Esophagus muscularis mucosa (tissue), 4 donors: ENCODE measurements at regions not wholly inside any gene's neighbourhood (a gene's known extent, or its start where the extent isn't known, plus 50 kb on each side); places are given as distances from the start of the nearest gene placed in this dataset.

ENCODE experiments used
- DNase-seq: peaks from one replicate; pipeline ENCODE4 v3.0.0-alpha.2; 2017; ENCODE audit errors: extremely low spot score
- H3K27ac ChIP-seq, 4 donors: fragments of 200-600 bp; sonication (generic); replicated peaks in 1 of 4; 1 replicate in 3 of 4; 2 replicates in 1 of 4; pipeline ENCODE4 v1.5.1; 2016 to 2019; ENCODE audit warnings: mild to moderate bottlenecking in 1 of 4
- H3K27me3 ChIP-seq, 4 donors: fragments of 200-600 bp; sonication (generic); one replicate each; pipeline versions ENCODE4 v1.5.1 to v1.6.0; 2016 to 2019
- H3K36me3 ChIP-seq, 4 donors: fragments of 200-600 bp; sonication (generic); one replicate each; pipeline ENCODE4 v1.5.1; 2016 to 2019
- H3K4me1 ChIP-seq, 4 donors: fragments of 200-600 bp; sonication (generic); one replicate each; pipeline ENCODE4 v1.5.1; 2016 to 2019
- H3K4me3 ChIP-seq, 4 donors: fragments of 200-600 bp; sonication (generic); 1 replicate in 2 of 4; 2 replicates in 2 of 4; pipeline ENCODE4 v1.5.1; 2016 to 2019; ENCODE audit warnings: mild to moderate bottlenecking in 4 of 4, moderate library complexity in 1 of 4
- H3K9me3 ChIP-seq, 4 donors: fragments of 200-600 bp; sonication (generic); 1 replicate in 3 of 4; 2 replicates in 1 of 4; pipeline ENCODE4 v1.5.1; 2016 to 2019
- CTCF ChIP-seq, 3 experiments: fragments of 200-600 bp in 2 of 3; fragments of 450-650 bp in 1 of 3; sonication (generic) in 2 of 3; IDR thresholded peaks; one replicate each; pipeline ENCODE4 v1.5.1; 2017 to 2019; ENCODE audit warnings: antibody characterized with exemption in 3 of 3, mild to moderate bottlenecking in 2 of 3, moderate library complexity in 1 of 3
- EP300 ChIP-seq: sonication (generic); formaldehyde crosslinking; IDR thresholded peaks from one replicate; pipeline ENCODE4 v1.6.1; 2017; ENCODE audit warnings: antibody characterized with exemption
- POLR2A ChIP-seq: fragments of 450-650 bp; IDR thresholded peaks from one replicate; pipeline ENCODE4 v1.6.1; 2017; ENCODE audit warnings: antibody characterized with exemption, moderate library complexity, mild to moderate bottlenecking, low read depth
- POLR2AphosphoS5 ChIP-seq, 2 donors: sonication (generic); formaldehyde crosslinking; IDR thresholded peaks; one replicate each; pipeline ENCODE4 v1.6.1; 2017; ENCODE audit warnings: antibody characterized with exemption in 2 of 2
- WGBS: methylation state at CpG from one replicate; pipeline ENCODE4 v1.1.5; 2018; 5-methylcytosine and 5-hydroxymethylcytosine counted together
- intact Hi-C: fragments of 100-400 bp; cut with DNase I; formaldehyde crosslinking; loops from one replicate; pipeline ENCODE4 v1.15.1; 2023

- H3K9me3 ChIP-seq, result no peaks in the 10 kb centered on the region
- no peak overlapping the region for H3K4me3 ChIP-seq
- intact Hi-C loops, result no loop called here
- H3K36me3 ChIP-seq, result no peaks in the 10 kb centered on the region
- DNase-seq, result no peak
- no peaks in the 10 kb centered on the region for H3K27me3 ChIP-seq
- peaks cover 0 to 9% (median 3%) of the 10 kb centered on the region in 4 donors for H3K4me1 ChIP-seq
- 90% methylated on average over 2 of the region's 11 CpGs for WGBS
- TF ChIP-seq POLR2A, result no peak
- no peak for TF ChIP-seq POLR2AphosphoS5 (IDR thresholded peaks at IDR 0.05)
- TF ChIP-seq EP300, result no peak
- TF ChIP-seq CTCF (IDR thresholded peaks at IDR 0.05), result no peak
- no peak overlapping the region for H3K27ac ChIP-seq
Measured at GRCh38 chr2:109669731-109670130, 55.6 kb downstream of the SOWAHC start.

DNA sequence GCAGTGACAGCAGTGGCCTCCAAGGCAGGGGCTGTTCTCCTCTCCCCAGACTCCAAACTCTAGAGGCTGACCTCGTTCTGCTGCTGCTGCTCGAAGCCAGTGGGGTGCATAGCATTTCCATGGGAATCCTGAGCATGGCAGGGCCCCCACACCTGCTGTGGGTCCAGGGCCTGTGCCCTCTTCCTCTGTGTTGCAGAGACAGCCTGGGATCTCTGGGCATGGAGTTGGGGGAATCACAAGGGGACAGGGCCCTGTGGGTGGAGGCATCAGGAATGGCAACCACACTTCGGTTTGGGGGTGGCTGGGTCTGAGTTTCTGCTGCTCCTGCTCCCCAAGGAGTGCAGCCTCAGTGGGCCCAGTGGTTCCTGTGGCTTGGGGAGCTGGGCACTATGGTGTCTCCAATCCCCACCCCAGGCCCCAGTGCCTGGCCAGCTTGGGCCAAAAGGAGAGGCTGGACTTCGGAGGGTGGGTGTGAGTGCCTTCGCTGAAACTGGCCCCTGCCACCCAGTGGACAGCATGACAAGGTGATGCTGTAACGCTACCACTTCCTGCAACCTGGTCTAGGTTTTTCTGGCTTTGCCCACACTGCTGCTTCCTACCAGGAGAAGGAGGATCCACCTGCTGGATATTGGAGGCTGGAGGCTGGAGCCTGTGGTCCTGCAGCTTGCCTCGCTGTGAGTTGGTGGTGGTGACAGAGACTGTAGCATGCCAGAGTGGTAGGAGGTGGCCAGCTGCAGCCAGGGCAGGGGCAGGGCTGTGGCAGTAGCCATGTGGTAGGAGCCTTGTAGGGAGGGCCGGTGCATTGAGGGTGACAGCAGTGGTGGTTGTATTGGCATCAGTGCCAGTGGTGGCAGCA is 56.6 kb downstream of the SOWAHC start:
- no peaks in the 10 kb centered on the region for H3K9me3 ChIP-seq
- peaks cover 0 to 9% (median 3%) of the 10 kb centered on the region in 4 donors for H3K4me1 ChIP-seq
- intact Hi-C loops, result no loop called here
- H3K27me3 ChIP-seq, result no peaks in the 10 kb centered on the region
- no peak overlapping the region for H3K4me3 ChIP-seq
- 95% methylated on average over 6 of the region's 8 CpGs for WGBS
- TF ChIP-seq POLR2AphosphoS5 (IDR thresholded peaks at IDR 0.05) (no peak), CTCF (IDR thresholded peaks at IDR 0.05) (no peak), EP300 (no peak), POLR2A (no peak)
- no peak for DNase-seq
- no peak overlapping the region for H3K27ac ChIP-seq
- no peaks in the 10 kb centered on the region for H3K36me3 ChIP-seq

- no peak overlapping the region for H3K27ac ChIP-seq
- H3K9me3 ChIP-seq, result no peaks in the 10 kb centered on the region
- no peaks in the 10 kb centered on the region for H3K27me3 ChIP-seq
- intact Hi-C loops, result no loop called here
- 81% methylated on average over 8 of the region's 8 CpGs for WGBS
- TF ChIP-seq EP300 (no peak), POLR2A (no peak), POLR2AphosphoS5 (IDR thresholded peaks at IDR 0.05) (no peak), CTCF (IDR thresholded peaks at IDR 0.05) (no peak)
- H3K4me1 ChIP-seq, result peaks cover 5 to 38% (median 28%) of the 10 kb centered on the region in 4 donors
- H3K36me3 ChIP-seq, result no peaks in the 10 kb centered on the region
- no peak for DNase-seq
- H3K4me3 ChIP-seq, result no peak overlapping the region
Measured at GRCh38 chr2:109674894-109675534, 60.9 kb downstream of the SOWAHC start.

GRCh38 chr2:109675666-109676345 is 61.6 kb downstream of the SOWAHC start:
- no peaks in the 10 kb centered on the region for H3K9me3 ChIP-seq
- H3K27ac ChIP-seq, result no peak overlapping the region
- no peaks in the 10 kb centered on the region for H3K36me3 ChIP-seq
- no peaks in the 10 kb centered on the region for H3K27me3 ChIP-seq
- H3K4me1 ChIP-seq, result peaks cover 5 to 46% (median 36%) of the 10 kb centered on the region in 4 donors
- no peak for TF ChIP-seq EP300
- TF ChIP-seq POLR2A, result no peak
- TF ChIP-seq CTCF (IDR thresholded peaks at IDR 0.05), result no peak
- no peak for TF ChIP-seq POLR2AphosphoS5 (IDR thresholded peaks at IDR 0.05)
- no peak for DNase-seq
- H3K4me3 ChIP-seq, result no peak overlapping the region
- WGBS, result 90% methylated on average over 17 of the region's 17 CpGs
- intact Hi-C loops, result no loop called here
